Gastrocnemius medialis (tissue), 4 donors: ENCODE measurements at regions not wholly inside any gene's neighbourhood (a gene's known extent, or its start where the extent isn't known, plus 50 kb on each side); places are given as distances from the start of the nearest gene placed in this dataset.

Experiments
- POLR2A ChIP-seq, 2 donors: fragments of 450-650 bp; IDR thresholded peaks; one replicate each; pipeline ENCODE4 v1.6.1; 2017; ENCODE audit warnings: antibody characterized with exemption in 2 of 2, mild to moderate bottlenecking in 2 of 2, moderate library complexity in 2 of 2
- TF ChIP-seq, protein P1 (sequence below), 5 experiments: fragments of 450-650 bp in 3 of 5; fragments of 200-600 bp in 2 of 5; sonication (generic) in 2 of 5; IDR thresholded peaks in 4 of 5; conservative IDR thresholded peaks in 1 of 5; 1 replicate in 4 of 5; 2 replicates in 1 of 5; pipeline ENCODE4 v1.5.1; 2016 to 2019; ENCODE audit warnings: antibody characterized with exemption in 5 of 5, mild to moderate bottlenecking in 3 of 5, moderate library complexity in 3 of 5

DNA sequence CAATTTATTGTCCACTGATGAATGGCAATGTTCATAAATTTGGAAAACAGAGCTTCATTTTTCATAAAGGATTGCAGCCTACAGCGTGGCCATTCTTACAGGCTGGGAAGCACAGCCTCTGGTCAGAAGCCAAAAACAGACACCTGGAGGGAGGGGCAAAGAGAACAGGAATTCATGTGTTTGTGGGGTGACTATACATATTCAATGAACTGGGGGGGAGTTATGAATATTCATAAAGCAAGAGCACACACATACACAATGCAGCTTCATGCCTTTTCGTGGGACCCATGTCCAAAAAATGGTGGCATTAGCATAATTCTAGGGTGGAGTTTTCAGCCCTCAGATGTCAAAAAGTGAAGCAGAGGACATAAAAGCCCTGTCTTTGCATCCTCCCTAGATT lies 173.3 kb downstream of the VEGFC start:
- TF ChIP-seq, protein P1, sequence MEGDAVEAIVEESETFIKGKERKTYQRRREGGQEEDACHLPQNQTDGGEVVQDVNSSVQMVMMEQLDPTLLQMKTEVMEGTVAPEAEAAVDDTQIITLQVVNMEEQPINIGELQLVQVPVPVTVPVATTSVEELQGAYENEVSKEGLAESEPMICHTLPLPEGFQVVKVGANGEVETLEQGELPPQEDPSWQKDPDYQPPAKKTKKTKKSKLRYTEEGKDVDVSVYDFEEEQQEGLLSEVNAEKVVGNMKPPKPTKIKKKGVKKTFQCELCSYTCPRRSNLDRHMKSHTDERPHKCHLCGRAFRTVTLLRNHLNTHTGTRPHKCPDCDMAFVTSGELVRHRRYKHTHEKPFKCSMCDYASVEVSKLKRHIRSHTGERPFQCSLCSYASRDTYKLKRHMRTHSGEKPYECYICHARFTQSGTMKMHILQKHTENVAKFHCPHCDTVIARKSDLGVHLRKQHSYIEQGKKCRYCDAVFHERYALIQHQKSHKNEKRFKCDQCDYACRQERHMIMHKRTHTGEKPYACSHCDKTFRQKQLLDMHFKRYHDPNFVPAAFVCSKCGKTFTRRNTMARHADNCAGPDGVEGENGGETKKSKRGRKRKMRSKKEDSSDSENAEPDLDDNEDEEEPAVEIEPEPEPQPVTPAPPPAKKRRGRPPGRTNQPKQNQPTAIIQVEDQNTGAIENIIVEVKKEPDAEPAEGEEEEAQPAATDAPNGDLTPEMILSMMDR (IDR thresholded peaks at IDR 0.05 in 4 of 5, conservative IDR thresholded peaks at IDR 0.05 in 1 of 5): no peak
- TF ChIP-seq POLR2A (IDR thresholded peaks at IDR 0.05): no peak
